AG04450 (cell line): ENCODE measurements at regions not wholly inside any gene's neighbourhood (a gene's known extent, or its start where the extent isn't known, plus 50 kb on each side); places are given as distances from the start of the nearest gene placed in this dataset.

Source experiments
- CTCF ChIA-PET: fragments of 300-600, 350-600 bp; formaldehyde crosslinking; extraction: SDS; loops from one replicate; lab custom pipeline; 2022; ENCODE audit warnings: antibody characterized with exemption, inconsistent platforms; lab: Charles Lee
- POLR2A ChIA-PET: fragments of 350-600 bp; formaldehyde crosslinking; extraction: SDS; loops from one replicate; lab custom pipeline; 2021; ENCODE audit warnings: antibody characterized with exemption, inconsistent platforms; lab: Yijun Ruan, JAX
- DNase-seq: peaks from one replicate; pipeline ENCODE4 v3.0.0-alpha.2; 2011; ENCODE audit warnings: low read depth, low spot score
- H3K27ac ChIP-seq: one replicate; pipeline ENCODE4 v1.5.1; 2012; ENCODE audit warnings: low read depth, low read length, control low read depth
- H3K27me3 ChIP-seq: one replicate; pipeline ENCODE4 v1.6.0; 2012; ENCODE audit warnings: low read length; ENCODE audit not compliant: control insufficient read depth, insufficient read depth
- H3K4me3 ChIP-seq: 2 replicates; pipeline ENCODE4 v1.5.1; 2011; ENCODE audit warnings: mild to moderate bottlenecking, low read depth, low read length, control low read depth
- H3K9me3 ChIP-seq: 2 replicates; pipeline ENCODE4 v1.5.1; 2012; ENCODE audit warnings: low read length; ENCODE audit not compliant: control insufficient read depth, insufficient read depth
- TF ChIP-seq, protein P1 (sequence below): IDR thresholded peaks from 2 replicates; pipeline ENCODE4 v1.5.1; 2011; ENCODE audit warnings: low read depth, low read length, control low read depth, inconsistent platforms

- H3K9me3 ChIP-seq, result 0 out of 2 replicates have a peak, but pooled peaks cover 2% of the 10 kb centered on the region
- no peak for DNase-seq
- ChIA-PET CTCF (no interaction called here), POLR2A (no interaction called here)
- no peak overlapping the region for H3K4me3 ChIP-seq
- H3K27me3 ChIP-seq, result no peaks in the 10 kb centered on the region
- TF ChIP-seq, protein P1, sequence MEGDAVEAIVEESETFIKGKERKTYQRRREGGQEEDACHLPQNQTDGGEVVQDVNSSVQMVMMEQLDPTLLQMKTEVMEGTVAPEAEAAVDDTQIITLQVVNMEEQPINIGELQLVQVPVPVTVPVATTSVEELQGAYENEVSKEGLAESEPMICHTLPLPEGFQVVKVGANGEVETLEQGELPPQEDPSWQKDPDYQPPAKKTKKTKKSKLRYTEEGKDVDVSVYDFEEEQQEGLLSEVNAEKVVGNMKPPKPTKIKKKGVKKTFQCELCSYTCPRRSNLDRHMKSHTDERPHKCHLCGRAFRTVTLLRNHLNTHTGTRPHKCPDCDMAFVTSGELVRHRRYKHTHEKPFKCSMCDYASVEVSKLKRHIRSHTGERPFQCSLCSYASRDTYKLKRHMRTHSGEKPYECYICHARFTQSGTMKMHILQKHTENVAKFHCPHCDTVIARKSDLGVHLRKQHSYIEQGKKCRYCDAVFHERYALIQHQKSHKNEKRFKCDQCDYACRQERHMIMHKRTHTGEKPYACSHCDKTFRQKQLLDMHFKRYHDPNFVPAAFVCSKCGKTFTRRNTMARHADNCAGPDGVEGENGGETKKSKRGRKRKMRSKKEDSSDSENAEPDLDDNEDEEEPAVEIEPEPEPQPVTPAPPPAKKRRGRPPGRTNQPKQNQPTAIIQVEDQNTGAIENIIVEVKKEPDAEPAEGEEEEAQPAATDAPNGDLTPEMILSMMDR, result no peak
- no peak overlapping the region for H3K27ac ChIP-seq
These were observed 268.6 kb downstream of the CDH10 start for GRCh38 chr5:24376210-24376609.

- CTCF ChIA-PET, result no interaction called here
- Histone ChIP-seq H3K4me3 (no peak overlapping the region), H3K27ac (no peak overlapping the region), H3K9me3 (0 out of 2 replicates have a peak, but pooled peaks cover 2% of the 10 kb centered on the region), H3K27me3 (no peaks in the 10 kb centered on the region)
- POLR2A ChIA-PET, result no interaction called here
- TF ChIP-seq, protein P1, result no peak
- DNase-seq, result no peak
These were observed 268.2 kb downstream of the CDH10 start for GRCh38 chr5:24376616-24377015.

GRCh38 chr5:24381861-24382489, 262.8 kb downstream of the CDH10 start:
- 0 out of 2 replicates have a peak, but pooled peaks cover 2% of the 10 kb centered on the region for H3K9me3 ChIP-seq
- DNase-seq, result no peak
- POLR2A ChIA-PET, result no interaction called here
- H3K27ac ChIP-seq, result no peak overlapping the region
- H3K4me3 ChIP-seq, result no peak overlapping the region
- H3K27me3 ChIP-seq, result no peaks in the 10 kb centered on the region
- TF ChIP-seq, protein P1, result no peak
- CTCF ChIA-PET, result no interaction called here

DNA sequence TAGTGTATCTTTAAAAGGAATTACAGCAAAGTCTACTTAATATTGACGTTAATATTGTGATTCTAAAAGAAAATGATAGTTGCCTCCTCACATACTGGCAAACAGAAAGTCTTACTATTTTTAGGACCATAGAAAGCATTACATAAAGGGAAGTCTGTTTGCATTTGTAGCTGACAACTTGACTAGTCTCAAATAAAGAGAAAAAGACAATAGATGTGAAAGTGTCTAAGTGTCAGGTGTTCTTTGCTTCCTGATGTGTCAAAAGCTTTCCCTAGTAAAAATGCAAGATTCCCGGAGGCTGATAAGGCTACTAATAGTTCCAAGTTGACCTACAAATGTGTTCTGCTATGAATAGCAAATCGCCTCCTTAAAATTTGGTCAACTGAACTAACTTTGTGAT, 259.7 kb downstream of the CDH10 start:
- Histone ChIP-seq H3K9me3 (peaks cover 2% of the 10 kb centered on the region; the same call in 1 of the 2 replicates), H3K27ac (no peak overlapping the region), H3K4me3 (no peak overlapping the region), H3K27me3 (no peaks in the 10 kb centered on the region)
- CTCF ChIA-PET, result no interaction called here
- POLR2A ChIA-PET, result no interaction called here
- no peak for DNase-seq
- TF ChIP-seq, protein P1, result no peak

DNA sequence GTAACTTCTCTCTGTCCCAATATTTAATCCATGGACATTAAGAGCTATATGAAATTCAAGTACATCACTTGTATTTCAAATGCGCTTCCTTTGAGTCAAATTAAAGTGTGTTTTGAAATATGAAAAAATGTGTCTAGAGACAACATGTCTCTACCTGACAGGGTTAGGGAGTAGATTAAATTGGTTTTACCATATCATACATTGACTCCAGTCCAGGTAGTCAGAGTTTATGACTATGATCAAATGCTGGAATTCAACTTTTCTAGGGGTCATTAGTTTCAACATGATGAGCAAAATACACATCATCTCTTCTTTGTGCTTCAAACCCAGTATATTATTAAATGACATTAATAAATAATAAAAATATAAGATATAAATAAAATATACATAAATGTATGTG, 259.2 kb downstream of the CDH10 start:
- TF ChIP-seq, protein P1, result no peak
- no peak for DNase-seq
- Histone ChIP-seq H3K27ac (no peak overlapping the region), H3K4me3 (no peak overlapping the region), H3K9me3 (peaks cover 2% of the 10 kb centered on the region; the same call in 1 of the 2 replicates), H3K27me3 (no peaks in the 10 kb centered on the region)
- ChIA-PET CTCF (no interaction called here), POLR2A (no interaction called here)
